ENCODE measurements at regions not wholly inside any gene's neighbourhood (a gene's known extent, or its start where the extent isn't known, plus 50 kb on each side); places are given as distances from the start of the nearest gene placed in this dataset.

DNA sequence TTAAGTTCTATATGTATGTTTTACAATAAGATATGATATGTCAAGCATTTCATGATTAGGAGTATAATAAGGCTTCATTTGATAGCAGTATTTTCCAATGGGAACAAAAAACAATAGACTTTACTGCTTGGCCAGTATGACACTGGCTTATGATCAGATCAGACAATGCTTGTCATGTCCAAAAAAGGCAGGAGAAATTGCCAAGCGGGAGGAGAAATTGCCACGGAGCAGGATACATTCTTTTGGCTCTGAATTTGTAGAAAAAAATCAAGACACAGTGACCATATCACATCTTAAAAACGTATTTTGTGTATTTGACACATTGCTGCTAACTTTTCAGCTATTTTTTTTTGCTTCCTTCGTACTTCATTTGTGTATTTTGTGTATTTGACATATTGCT, 404.1 kb downstream of the CNTNAP4 start:
- no peaks in the 10 kb centered on the region for H3K9me3 ChIP-seq (ENCODE audit: insufficient read depth, low read depth, low read length)
- H3K9me2 ChIP-seq (replicated peaks; ENCODE audit: low read depth, low read length), result no peaks in the 10 kb centered on the region
- no peak for TF ChIP-seq CTCF (conservative IDR thresholded peaks at IDR 0.05; ENCODE audit: low read length)
- no peak for TF ChIP-seq EZH2phosphoT487 (IDR thresholded peaks at IDR 0.05; ENCODE audit: borderline replicate concordance)
- no peak overlapping the region for H2AFZ ChIP-seq (ENCODE audit: low read length)
- no peaks in the 10 kb centered on the region for H3K4me1 ChIP-seq (ENCODE audit: insufficient read depth, low read length, poor library complexity, severe bottlenecking)
- H3K36me3 ChIP-seq (ENCODE audit: insufficient read depth, low read length), result no peaks in the 10 kb centered on the region
- H4K20me1 ChIP-seq (ENCODE audit: insufficient read depth, low read length, poor library complexity, severe bottlenecking), result no peaks in the 10 kb centered on the region
- H3K9ac ChIP-seq (ENCODE audit: low read depth, low read length, poor library complexity, severe bottlenecking), result no peak overlapping the region
- H3K27me3 ChIP-seq (ENCODE audit: insufficient read depth, low read length, poor library complexity, severe bottlenecking), result no peaks in the 10 kb centered on the region
- no peaks in the 10 kb centered on the region for H3F3A ChIP-seq (ENCODE audit: low read depth)
- H3K79me2 ChIP-seq (ENCODE audit: insufficient read depth, low read length), result no peaks in the 10 kb centered on the region
- no peak overlapping the region for H3K4me2 ChIP-seq (ENCODE audit: low read depth, low read length, poor library complexity, severe bottlenecking)
- H3K4me3 ChIP-seq (ENCODE audit: low read length, poor library complexity, severe bottlenecking), result no peak overlapping the region

GRCh38 chr16:76683051-76683450, 405.9 kb downstream of the CNTNAP4 start:
- H3K9me3 ChIP-seq (ENCODE audit: insufficient read depth, low read depth, low read length), result no peaks in the 10 kb centered on the region
- no peaks in the 10 kb centered on the region for H3K36me3 ChIP-seq (ENCODE audit: insufficient read depth, low read length)
- H3K4me3 ChIP-seq (ENCODE audit: low read length, poor library complexity, severe bottlenecking), result no peak overlapping the region
- no peaks in the 10 kb centered on the region for H3K79me2 ChIP-seq (ENCODE audit: insufficient read depth, low read length)
- H3K9me2 ChIP-seq (replicated peaks; ENCODE audit: low read depth, low read length), result no peaks in the 10 kb centered on the region
- H2AFZ ChIP-seq (ENCODE audit: low read length), result no peak overlapping the region
- no peak for TF ChIP-seq EZH2phosphoT487 (IDR thresholded peaks at IDR 0.05; ENCODE audit: borderline replicate concordance)
- no peak for TF ChIP-seq CTCF (conservative IDR thresholded peaks at IDR 0.05; ENCODE audit: low read length)
- no peaks in the 10 kb centered on the region for H3K4me1 ChIP-seq (ENCODE audit: insufficient read depth, low read length, poor library complexity, severe bottlenecking)
- H3K27me3 ChIP-seq (ENCODE audit: insufficient read depth, low read length, poor library complexity, severe bottlenecking), result no peaks in the 10 kb centered on the region
- H4K20me1 ChIP-seq (ENCODE audit: insufficient read depth, low read length, poor library complexity, severe bottlenecking), result no peaks in the 10 kb centered on the region
- no peak overlapping the region for H3K4me2 ChIP-seq (ENCODE audit: low read depth, low read length, poor library complexity, severe bottlenecking)
- no peaks in the 10 kb centered on the region for H3F3A ChIP-seq (ENCODE audit: low read depth)
- H3K9ac ChIP-seq (ENCODE audit: low read depth, low read length, poor library complexity, severe bottlenecking), result no peak overlapping the region

- no peak overlapping the region for H3K4me3 ChIP-seq (ENCODE audit: low read length, poor library complexity, severe bottlenecking)
- no peak overlapping the region for H2AFZ ChIP-seq (ENCODE audit: low read length)
- TF ChIP-seq EZH2phosphoT487 (IDR thresholded peaks at IDR 0.05; ENCODE audit: borderline replicate concordance) (no peak), CTCF (conservative IDR thresholded peaks at IDR 0.05; ENCODE audit: low read length) (no peak)
- H3K79me2 ChIP-seq (ENCODE audit: insufficient read depth, low read length), result no peaks in the 10 kb centered on the region
- no peak overlapping the region for H3K9ac ChIP-seq (ENCODE audit: low read depth, low read length, poor library complexity, severe bottlenecking)
- H3K9me2 ChIP-seq (replicated peaks; ENCODE audit: low read depth, low read length), result no peaks in the 10 kb centered on the region
- H3K4me2 ChIP-seq (ENCODE audit: low read depth, low read length, poor library complexity, severe bottlenecking), result no peak overlapping the region
- no peaks in the 10 kb centered on the region for H3K4me1 ChIP-seq (ENCODE audit: insufficient read depth, low read length, poor library complexity, severe bottlenecking)
- no peaks in the 10 kb centered on the region for H3K27me3 ChIP-seq (ENCODE audit: insufficient read depth, low read length, poor library complexity, severe bottlenecking)
- no peaks in the 10 kb centered on the region for H4K20me1 ChIP-seq (ENCODE audit: insufficient read depth, low read length, poor library complexity, severe bottlenecking)
- H3K36me3 ChIP-seq (ENCODE audit: insufficient read depth, low read length), result no peaks in the 10 kb centered on the region
- H3K9me3 ChIP-seq (ENCODE audit: insufficient read depth, low read depth, low read length), result no peaks in the 10 kb centered on the region
- no peaks in the 10 kb centered on the region for H3F3A ChIP-seq (ENCODE audit: low read depth)
Measured at GRCh38 chr16:76696876-76697275, 419.7 kb downstream of the CNTNAP4 start.
